ENCODE measurements at regions not wholly inside any gene's neighbourhood (a gene's known extent, or its start where the extent isn't known, plus 50 kb on each side); places are given as distances from the start of the nearest gene placed in this dataset.
"Not testable (repeated sequence)": the region's sequence is repeated elsewhere in the genome, so short reads cannot be mapped to it uniquely, and the experiment has no call there.

DNA sequence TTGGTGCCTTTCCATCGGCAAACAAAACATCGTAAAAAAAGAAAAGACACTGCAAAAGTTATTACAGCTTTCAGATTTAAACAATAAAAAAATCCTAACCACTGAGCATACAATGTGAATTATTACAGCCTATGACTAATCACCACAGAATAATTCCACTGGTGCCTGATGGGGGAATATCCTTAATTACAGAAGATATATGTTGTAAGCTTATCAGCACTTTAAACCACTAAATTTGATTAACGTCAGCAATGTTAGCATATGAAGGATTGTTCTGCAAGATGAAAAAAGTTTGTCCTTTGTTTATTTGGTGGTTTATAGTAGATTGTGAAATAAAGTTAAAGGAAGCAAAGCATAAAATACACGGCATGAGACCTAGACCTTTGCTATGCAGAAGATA is 210.2 kb upstream of the ADAMTS3 start:
- ChIA-PET CTCF (no interaction called here), POLR2A (no interaction called here)
- Mint-ChIP-seq H3K36me3 (ENCODE audit: low read depth) (no peaks in the 10 kb centered on the region), H3K4me3 (no peak overlapping the region), H3K27ac (no peak overlapping the region), H3K27me3 (no peaks in the 10 kb centered on the region), H3K4me1 (no peaks in the 10 kb centered on the region), H3K9me3 (no peaks in the 10 kb centered on the region)
- DNase-seq, result no peak

DNA sequence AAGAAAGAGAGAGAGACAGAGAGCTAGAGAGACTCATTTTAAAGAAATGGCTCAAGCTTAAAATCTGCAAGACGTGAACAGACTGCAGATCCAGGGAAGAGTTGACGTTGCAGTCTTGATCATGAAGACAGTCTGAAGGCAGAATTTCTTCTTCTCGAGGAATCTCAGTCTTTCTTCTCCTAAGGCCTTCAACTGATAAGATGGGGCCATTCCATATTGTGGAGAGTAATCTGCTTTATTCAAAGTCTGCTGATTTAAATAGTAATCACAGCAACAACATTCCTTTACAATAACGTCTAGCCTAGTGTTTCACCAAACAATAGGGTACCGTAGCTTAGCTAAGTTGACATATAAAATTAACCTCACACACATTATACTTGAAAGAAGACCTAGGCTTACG is 208.4 kb upstream of the ADAMTS3 start:
- Mint-ChIP-seq H3K27me3 (no peaks in the 10 kb centered on the region), H3K27ac (no peak overlapping the region), H3K36me3 (ENCODE audit: low read depth) (no peaks in the 10 kb centered on the region), H3K4me3 (no peak overlapping the region), H3K4me1 (no peaks in the 10 kb centered on the region), H3K9me3 (no peaks in the 10 kb centered on the region)
- DNase-seq, result no peak
- POLR2A ChIA-PET, result interaction anchor here (0.5 kb wide), 1 partner anchor 72 kb away, joined by 3 read pairs; no protein-coding TSS in a partner anchor
- CTCF ChIA-PET, result no interaction called here

DNA sequence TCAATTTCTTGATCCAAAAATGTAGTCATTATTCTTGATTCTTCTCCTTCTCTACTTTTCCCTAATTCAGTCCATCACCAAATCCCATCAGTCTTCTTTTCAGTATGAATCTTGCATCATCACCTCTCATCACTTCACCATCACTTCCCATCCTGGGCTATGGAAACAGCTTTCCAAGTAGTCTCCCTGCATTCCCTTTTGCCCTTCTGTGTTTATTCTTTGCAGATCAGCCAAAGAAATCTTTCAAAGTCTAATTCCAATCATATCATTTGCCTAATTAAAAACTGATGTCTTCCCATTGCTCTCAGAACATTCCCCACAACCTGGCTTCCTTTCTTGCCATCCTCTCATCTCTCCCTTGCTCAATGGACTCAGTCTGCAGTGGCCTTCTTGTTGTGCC is 201.7 kb upstream of the ADAMTS3 start:
- Mint-ChIP-seq H3K9me3 (no peaks in the 10 kb centered on the region), H3K27ac (no peak overlapping the region), H3K4me3 (no peak overlapping the region), H3K4me1 (no peaks in the 10 kb centered on the region), H3K27me3 (no peaks in the 10 kb centered on the region), H3K36me3 (ENCODE audit: low read depth) (no peaks in the 10 kb centered on the region)
- DNase-seq, result no peak
- ChIA-PET POLR2A (no interaction called here), CTCF (no interaction called here)

DNA sequence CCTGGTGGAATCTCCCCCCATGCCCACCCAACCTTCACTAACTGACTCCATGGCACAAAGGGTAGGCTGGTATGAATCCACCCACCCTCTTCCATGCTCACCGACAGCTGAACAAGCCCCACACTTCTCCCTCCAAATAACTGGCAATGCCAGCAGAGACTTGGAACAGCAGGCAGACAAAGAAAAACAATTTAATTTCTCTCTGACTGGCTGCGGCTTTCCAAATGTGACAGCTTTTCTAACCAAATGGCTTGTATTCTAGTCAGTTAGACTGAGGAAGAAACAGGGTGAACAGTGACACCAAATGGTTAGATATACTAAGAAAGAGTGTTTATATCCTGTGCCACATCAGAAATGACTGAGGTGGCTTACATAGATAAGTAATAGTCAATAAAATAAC is 199.3 kb upstream of the ADAMTS3 start:
- no peaks in the 10 kb centered on the region for H3K9me3 Mint-ChIP-seq
- no peaks in the 10 kb centered on the region for H3K4me1 Mint-ChIP-seq
- ChIA-PET POLR2A (no interaction called here), CTCF (interaction anchor here (0.6 kb wide), 1 partner anchor 13 kb away, joined by 3 read pairs; no protein-coding TSS in a partner anchor)
- H3K27ac Mint-ChIP-seq, result no peak overlapping the region
- DNase-seq, result no peak
- H3K4me3 Mint-ChIP-seq, result no peak overlapping the region
- no peaks in the 10 kb centered on the region for H3K27me3 Mint-ChIP-seq
- no peaks in the 10 kb centered on the region for H3K36me3 Mint-ChIP-seq (ENCODE audit: low read depth)

DNA sequence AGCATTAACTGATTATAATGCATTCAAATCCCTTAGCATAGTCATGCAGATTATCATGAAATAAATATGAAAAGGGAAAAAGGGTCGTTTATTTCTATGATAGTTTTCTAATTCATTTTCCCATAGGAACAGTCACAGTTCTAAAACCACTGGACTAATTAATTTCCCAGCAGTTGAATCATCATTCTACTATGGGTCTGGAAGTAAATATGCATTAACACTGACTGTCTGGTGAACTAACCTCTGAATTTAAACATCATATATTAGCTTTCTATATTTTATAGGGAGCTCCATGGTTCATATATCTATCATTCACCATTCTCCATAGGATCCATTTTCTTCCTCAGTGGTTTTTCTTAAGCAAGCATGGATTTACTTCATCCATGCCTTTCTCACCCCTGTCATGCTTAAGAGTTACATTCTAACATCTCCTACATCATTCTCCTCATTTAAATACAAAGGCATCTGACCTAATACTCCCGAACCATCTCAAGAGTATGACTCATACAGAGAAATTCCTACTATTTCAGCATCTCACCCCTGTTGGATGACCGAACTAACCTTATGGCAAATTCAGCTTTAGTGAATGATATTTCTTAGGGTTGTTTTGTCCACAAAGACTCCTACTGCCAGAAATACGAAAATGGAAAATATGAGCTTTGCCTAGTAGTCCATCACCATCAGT is 198.7 kb upstream of the ADAMTS3 start:
- no peak overlapping the region for H3K4me3 Mint-ChIP-seq
- H3K27ac Mint-ChIP-seq, result no peak overlapping the region
- CTCF ChIA-PET, result interaction anchor here (0.6 kb wide), 1 partner anchor 13 kb away, joined by 3 read pairs; no protein-coding TSS in a partner anchor
- no peak for DNase-seq
- POLR2A ChIA-PET, result no interaction called here
- H3K4me1 Mint-ChIP-seq, result no peaks in the 10 kb centered on the region
- H3K27me3 Mint-ChIP-seq, result no peaks in the 10 kb centered on the region
- no peaks in the 10 kb centered on the region for H3K9me3 Mint-ChIP-seq
- no peaks in the 10 kb centered on the region for H3K36me3 Mint-ChIP-seq (ENCODE audit: low read depth)

DNA sequence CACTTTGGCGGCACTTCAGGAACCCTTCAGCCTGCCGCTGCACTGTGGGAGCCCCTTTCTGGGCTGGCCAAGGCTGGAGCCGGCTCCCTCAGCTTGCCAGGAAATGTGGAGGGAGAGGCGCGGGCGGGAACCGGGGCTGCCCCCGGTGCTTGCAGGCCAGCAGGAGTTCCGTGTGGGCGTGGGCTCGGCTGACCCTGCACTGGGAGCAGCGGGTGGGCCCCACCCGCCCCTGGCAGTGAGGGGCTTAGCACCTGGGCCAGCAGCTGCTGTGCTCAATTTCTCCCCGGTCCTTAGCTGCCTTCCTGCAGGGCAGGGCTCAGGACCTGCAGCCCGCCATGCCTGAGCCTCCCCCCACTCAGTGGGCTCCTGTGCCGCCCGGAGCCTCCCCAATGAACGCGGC is 196.8 kb upstream of the ADAMTS3 start:
- H3K4me1 Mint-ChIP-seq; H3K9me3 Mint-ChIP-seq; POLR2A ChIA-PET; H3K27ac Mint-ChIP-seq; DNase-seq; CTCF ChIA-PET; H3K36me3 Mint-ChIP-seq (ENCODE audit: low read depth); H3K27me3 Mint-ChIP-seq; H3K4me3 Mint-ChIP-seq: not testable (repeated sequence)

DNA sequence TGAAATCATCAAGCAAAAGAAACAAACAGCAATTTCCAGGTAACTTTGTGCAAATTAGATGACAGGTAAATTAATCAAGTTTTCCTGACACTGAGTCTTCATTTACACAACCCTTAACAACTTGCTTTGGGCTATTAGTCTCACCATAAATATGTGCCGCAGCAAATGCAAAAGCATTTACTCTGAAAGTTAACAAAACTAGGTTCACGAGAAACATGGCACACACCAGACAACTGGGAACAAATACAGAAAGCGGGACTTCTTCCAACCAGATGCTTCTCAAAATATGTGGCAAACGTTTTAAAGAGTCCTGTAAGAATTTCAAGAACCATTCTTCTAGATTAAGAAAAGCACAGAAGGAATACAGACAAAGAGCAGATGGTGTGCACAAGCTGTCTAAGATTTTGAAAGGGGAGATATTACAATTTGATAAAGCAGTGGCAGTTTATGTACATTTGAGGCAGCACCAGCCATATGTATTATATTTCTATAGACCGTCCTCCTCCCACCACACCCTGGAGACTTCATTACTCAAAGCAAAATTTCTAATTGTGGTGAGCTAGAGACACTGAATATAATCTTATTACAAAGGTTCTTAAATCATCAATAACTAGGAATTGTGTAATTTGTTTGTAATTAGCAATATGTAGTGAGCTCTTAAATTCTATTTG is 192.5 kb upstream of the ADAMTS3 start:
- H3K4me3 Mint-ChIP-seq, result no peak overlapping the region
- ChIA-PET CTCF (no interaction called here), POLR2A (no interaction called here)
- no peaks in the 10 kb centered on the region for H3K36me3 Mint-ChIP-seq (ENCODE audit: low read depth)
- no peaks in the 10 kb centered on the region for H3K27me3 Mint-ChIP-seq
- peaks cover 3% of the 10 kb centered on the region for H3K9me3 Mint-ChIP-seq
- H3K4me1 Mint-ChIP-seq, result no peaks in the 10 kb centered on the region
- no peak for DNase-seq
- H3K27ac Mint-ChIP-seq, result no peak overlapping the region

DNA sequence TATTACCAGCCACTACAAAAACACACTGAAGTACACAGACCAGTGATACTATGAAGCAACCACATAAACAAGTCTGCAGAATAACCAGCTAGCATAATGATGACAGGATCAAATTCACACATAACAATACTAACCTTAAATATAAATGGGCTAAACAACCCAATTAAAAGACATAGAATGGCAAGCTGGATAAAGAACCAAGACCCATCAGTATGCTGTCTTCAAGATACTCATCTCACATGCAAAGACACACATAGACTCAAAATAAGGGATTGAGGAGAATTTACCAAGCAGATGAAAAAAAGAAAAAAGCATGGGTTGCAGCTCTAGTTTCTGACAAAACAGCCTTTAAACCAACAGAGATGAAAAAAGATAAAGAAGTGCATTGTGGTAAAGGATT is 184.4 kb upstream of the ADAMTS3 start:
- H3K4me1 Mint-ChIP-seq; H3K4me3 Mint-ChIP-seq; H3K36me3 Mint-ChIP-seq (ENCODE audit: low read depth); H3K27ac Mint-ChIP-seq; DNase-seq; H3K27me3 Mint-ChIP-seq; POLR2A ChIA-PET: not testable (repeated sequence)
- CTCF ChIA-PET, result interaction anchor here (1.4 kb wide), 1 partner anchor 30 kb away, joined by 3 read pairs; no protein-coding TSS in a partner anchor
- H3K9me3 Mint-ChIP-seq, result peaks cover 15% of the 10 kb centered on the region

DNA sequence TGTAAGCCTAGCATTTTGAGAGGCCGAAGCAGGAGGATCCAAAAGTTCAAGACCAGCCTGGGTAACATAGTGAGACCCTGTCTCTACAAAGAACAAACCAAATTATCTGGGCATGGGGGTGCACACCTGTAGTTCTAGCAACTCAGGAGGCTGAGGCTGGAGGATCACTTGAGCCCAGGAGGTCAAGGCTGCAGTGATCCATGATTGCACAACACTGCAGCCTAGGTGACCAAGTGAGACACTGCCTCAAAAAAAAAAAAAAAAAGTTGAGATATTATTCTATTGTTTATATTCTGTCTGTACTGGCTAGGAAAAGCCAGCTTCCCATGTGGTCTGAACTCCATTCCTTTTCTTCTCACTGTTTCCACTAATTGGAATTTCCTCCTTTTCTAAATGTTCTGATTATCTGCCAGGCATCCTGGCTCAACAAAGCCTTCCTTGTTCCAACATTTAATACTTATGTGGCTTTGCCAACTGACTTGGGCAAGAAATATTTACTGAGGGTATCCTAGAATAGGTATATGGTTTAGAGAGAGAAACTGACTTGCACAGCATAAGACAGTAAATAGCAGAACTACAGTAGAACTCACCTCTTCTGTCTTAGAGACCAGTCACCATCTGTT is 175.2 kb upstream of the ADAMTS3 start:
- CTCF ChIA-PET, result no interaction called here

DNA sequence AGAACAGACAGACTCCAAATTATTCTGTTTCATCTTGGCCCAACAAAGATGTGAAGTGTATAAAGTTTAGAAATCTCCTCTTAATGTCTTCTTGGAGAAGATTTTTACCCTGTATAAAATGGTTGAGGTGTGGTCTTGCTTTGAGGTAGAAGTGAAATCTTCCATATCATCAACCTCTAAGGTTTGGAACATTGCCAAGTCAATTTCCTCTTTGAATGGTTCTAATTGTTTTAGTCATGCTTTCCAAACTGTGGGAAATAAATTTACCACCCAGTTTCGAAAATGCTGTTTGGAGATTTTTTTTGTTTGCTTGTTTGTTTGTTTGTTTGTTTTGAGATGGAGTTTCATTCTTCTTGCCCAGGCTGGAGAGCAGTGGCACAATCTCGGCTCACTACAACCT is 174.1 kb upstream of the ADAMTS3 start:
- Mint-ChIP-seq H3K27ac (no peak overlapping the region), H3K4me1 (no peaks in the 10 kb centered on the region), H3K27me3 (peaks cover 2% of the 10 kb centered on the region), H3K4me3 (no peak overlapping the region), H3K9me3 (no peaks in the 10 kb centered on the region), H3K36me3 (ENCODE audit: low read depth) (no peaks in the 10 kb centered on the region)
- CTCF ChIA-PET, result no interaction called here
- DNase-seq, result no peak
- POLR2A ChIA-PET, result no interaction called here

More for the DNA sequence above, 175.2 kb upstream of the ADAMTS3 start:
- Mint-ChIP-seq H3K36me3 (ENCODE audit: low read depth) (no peaks in the 10 kb centered on the region), H3K4me3 (no peak overlapping the region), H3K9me3 (no peaks in the 10 kb centered on the region), H3K4me1 (no peaks in the 10 kb centered on the region), H3K27me3 (peaks cover 2% of the 10 kb centered on the region), H3K27ac (no peak overlapping the region)
- POLR2A ChIA-PET, result no interaction called here
- no peak for DNase-seq

DNA sequence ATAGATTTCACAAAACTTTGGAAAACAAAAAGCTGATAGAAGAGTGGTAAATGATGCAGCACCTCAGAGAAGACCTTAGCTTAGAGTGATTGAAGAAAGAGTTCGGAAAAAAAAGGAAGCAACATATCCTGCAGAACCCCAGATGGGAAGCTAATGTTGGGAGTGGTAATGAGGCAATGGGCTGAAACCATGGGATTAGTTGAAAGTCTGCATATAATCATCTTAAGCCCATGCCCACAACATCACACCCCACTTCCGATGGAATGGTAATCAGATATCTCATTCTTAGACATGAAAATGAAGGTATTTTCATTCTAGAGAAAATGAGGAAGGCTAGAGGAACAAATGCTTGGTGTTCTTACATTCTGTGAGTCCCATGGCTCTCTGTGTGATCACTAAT is 146.3 kb upstream of the ADAMTS3 start:
- H3K36me3 Mint-ChIP-seq (ENCODE audit: low read depth), result no peaks in the 10 kb centered on the region
- H3K4me1 Mint-ChIP-seq, result no peaks in the 10 kb centered on the region
- no peak overlapping the region for H3K27ac Mint-ChIP-seq
- peaks cover 4% of the 10 kb centered on the region for H3K27me3 Mint-ChIP-seq
- ChIA-PET POLR2A (no interaction called here), CTCF (no interaction called here)
- no peak for DNase-seq
- H3K4me3 Mint-ChIP-seq, result no peak overlapping the region
- no peaks in the 10 kb centered on the region for H3K9me3 Mint-ChIP-seq

DNA sequence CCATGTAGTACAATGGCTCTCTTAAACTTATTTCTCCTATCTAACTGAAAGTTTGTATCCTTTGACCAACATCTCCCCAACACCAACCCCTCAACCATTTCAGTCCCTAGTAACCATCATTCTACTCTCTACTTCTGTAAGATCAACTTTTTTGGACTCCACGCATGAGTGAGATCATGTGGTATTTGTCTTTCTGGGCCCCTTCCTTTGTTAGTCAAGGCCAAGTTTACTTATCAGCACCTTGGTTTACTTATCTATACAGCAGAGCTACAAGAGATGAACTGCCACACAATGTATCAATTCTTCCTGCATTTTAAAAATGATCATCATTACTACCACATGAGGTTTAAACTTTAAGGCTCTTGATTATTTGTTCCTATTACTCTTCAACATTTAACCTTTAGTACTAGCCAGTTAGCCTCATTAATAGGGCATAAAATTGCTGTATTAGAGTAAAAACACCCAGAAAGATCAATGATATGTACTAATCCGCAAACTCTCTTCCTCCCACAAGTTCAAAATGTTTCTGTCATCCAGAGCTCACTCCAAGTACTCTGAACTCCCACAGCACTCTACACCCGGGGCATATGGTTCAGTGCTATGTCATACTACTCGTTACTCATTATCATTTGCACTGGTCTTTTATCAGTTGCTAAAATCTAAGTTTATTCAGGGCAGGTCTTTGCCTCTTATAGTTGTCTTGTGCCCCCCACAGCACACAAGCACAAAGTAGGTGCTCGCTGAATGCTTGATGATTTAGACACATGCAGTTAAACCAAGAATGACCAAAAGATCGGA is 145.7 kb upstream of the ADAMTS3 start:
- no peak for DNase-seq
- no peak overlapping the region for H3K4me3 Mint-ChIP-seq
- no peaks in the 10 kb centered on the region for H3K36me3 Mint-ChIP-seq (ENCODE audit: low read depth)
- H3K4me1 Mint-ChIP-seq, result no peaks in the 10 kb centered on the region
- H3K27ac Mint-ChIP-seq, result no peak overlapping the region
- H3K9me3 Mint-ChIP-seq, result no peaks in the 10 kb centered on the region
- POLR2A ChIA-PET, result no interaction called here
- CTCF ChIA-PET, result no interaction called here
- peaks cover 4% of the 10 kb centered on the region for H3K27me3 Mint-ChIP-seq

DNA sequence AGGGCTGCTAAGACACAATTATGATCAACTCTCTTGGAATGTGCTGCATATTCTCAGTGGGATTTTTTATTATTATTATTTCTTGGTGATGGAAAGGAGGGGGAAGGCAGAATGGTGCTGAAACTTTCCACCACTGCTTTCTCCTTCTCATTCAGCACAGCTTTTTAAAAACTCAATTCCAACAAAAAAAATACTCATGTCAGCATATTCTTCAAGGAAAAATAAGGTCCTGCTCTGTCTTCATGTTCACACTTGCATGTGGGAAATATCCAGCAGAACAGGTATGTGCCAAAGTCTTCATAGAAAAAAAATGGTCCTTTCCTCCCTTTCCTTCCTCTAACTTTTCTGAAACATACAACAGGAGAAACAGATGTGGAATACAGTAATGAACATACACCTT is 144.0 kb upstream of the ADAMTS3 start:
- Mint-ChIP-seq H3K27ac (no peak overlapping the region), H3K9me3 (no peaks in the 10 kb centered on the region), H3K36me3 (ENCODE audit: low read depth) (no peaks in the 10 kb centered on the region), H3K4me1 (no peaks in the 10 kb centered on the region), H3K27me3 (peaks cover 4% of the 10 kb centered on the region), H3K4me3 (no peak overlapping the region)
- DNase-seq, result no peak
- ChIA-PET CTCF (no interaction called here), POLR2A (no interaction called here)

Data from activated CD4-positive, alpha-beta T cell treated with anti-CD3 and anti-CD28 coated beads, Interleukin-2, amount 10 ng/mL, durations not matched to agents 7 days and 5 days (primary cell).